Fibroblast of lung (primary cell): ENCODE measurements at regions not wholly inside any gene's neighbourhood (a gene's known extent, or its start where the extent isn't known, plus 50 kb on each side); places are given as distances from the start of the nearest gene placed in this dataset.
A peak's percentile ranks its signal among the peaks of the same experiment; 100 is the strongest.

ENCODE experiments used
- DNase-seq, 2 donors: peaks; one replicate each; pipeline versions ENCODE4 v3.0.0 to v3.0.0-alpha.2; 2010; ENCODE audit warnings: low read depth in 2 of 2
- H2AFZ ChIP-seq: 2 replicates; pipeline ENCODE4 v1.5.1; 2012; ENCODE audit warnings: low read length, control low read depth, inconsistent platforms
- H3K27ac ChIP-seq: 2 replicates; pipeline ENCODE4 v1.5.1; 2011; ENCODE audit warnings: low read length, control low read depth; ENCODE audit not compliant: insufficient read depth
- H3K27me3 ChIP-seq: 2 replicates; pipeline ENCODE4 v1.5.1; 2011; ENCODE audit warnings: mild to moderate bottlenecking, low read length; ENCODE audit not compliant: control insufficient read depth, insufficient read depth
- H3K36me3 ChIP-seq: 2 replicates; pipeline ENCODE4 v1.5.1; 2011; ENCODE audit warnings: low read length; ENCODE audit not compliant: control insufficient read depth, insufficient read depth
- H3K4me1 ChIP-seq: 2 replicates; pipeline ENCODE4 v1.5.1; 2011; ENCODE audit warnings: low read length; ENCODE audit not compliant: control insufficient read depth, insufficient read depth; ENCODE audit errors: extremely low read depth
- H3K4me2 ChIP-seq: 2 replicates; pipeline ENCODE4 v1.5.1; 2011; ENCODE audit warnings: low read length, control low read depth; ENCODE audit not compliant: insufficient read depth; ENCODE audit errors: extremely low read depth
- H3K4me3 ChIP-seq, 4 experiments: fragments of 200-600 bp in 1 of 4; sonication (generic) in 1 of 4; replicated peaks in 1 of 4; 2 replicates each; pipeline ENCODE4 v1.5.1; 2011 to 2016; ENCODE audit warnings: low read length in 4 of 4, low read depth in 3 of 4, mild to moderate bottlenecking in 3 of 4, control low read depth in 2 of 4, inconsistent platforms in 1 of 4, mixed read lengths in 1 of 4; ENCODE audit not compliant: insufficient read depth in 1 of 4; ENCODE audit errors: control extremely low read depth in 1 of 4
- H3K79me2 ChIP-seq: 2 replicates; pipeline ENCODE4 v1.5.1; 2012; ENCODE audit warnings: mild to moderate bottlenecking, low read length, inconsistent platforms; ENCODE audit not compliant: control insufficient read depth, insufficient read depth
- H3K9ac ChIP-seq: 2 replicates; pipeline ENCODE4 v1.5.1; 2011; ENCODE audit warnings: mild to moderate bottlenecking, low read length, control low read depth; ENCODE audit not compliant: insufficient read depth
- H3K9me3 ChIP-seq: 2 replicates; pipeline ENCODE4 v1.5.1; 2012; ENCODE audit warnings: low read depth, low read length; ENCODE audit not compliant: control insufficient read depth, insufficient read depth
- H4K20me1 ChIP-seq: 2 replicates; pipeline ENCODE4 v1.5.1; 2011; ENCODE audit warnings: low read length; ENCODE audit not compliant: control insufficient read depth, insufficient read depth; ENCODE audit errors: extremely low read depth
- EZH2 ChIP-seq: IDR thresholded peaks from 2 replicates; pipeline ENCODE4 v1.5.1; 2012; ENCODE audit warnings: low read length, control low read depth, mild to moderate bottlenecking; ENCODE audit errors: missing control alignments
- TF ChIP-seq, protein P1 (sequence below), 2 donors: IDR thresholded peaks in 1 of 2; conservative IDR thresholded peaks in 1 of 2; 1 replicate in 1 of 2; 2 replicates in 1 of 2; pipeline ENCODE4 v1.5.1; 2011 to 2012; ENCODE audit warnings: low read length in 2 of 2, control low read depth in 1 of 2, inconsistent platforms in 1 of 2, low read depth in 1 of 2, mild to moderate bottlenecking in 1 of 2

DNA sequence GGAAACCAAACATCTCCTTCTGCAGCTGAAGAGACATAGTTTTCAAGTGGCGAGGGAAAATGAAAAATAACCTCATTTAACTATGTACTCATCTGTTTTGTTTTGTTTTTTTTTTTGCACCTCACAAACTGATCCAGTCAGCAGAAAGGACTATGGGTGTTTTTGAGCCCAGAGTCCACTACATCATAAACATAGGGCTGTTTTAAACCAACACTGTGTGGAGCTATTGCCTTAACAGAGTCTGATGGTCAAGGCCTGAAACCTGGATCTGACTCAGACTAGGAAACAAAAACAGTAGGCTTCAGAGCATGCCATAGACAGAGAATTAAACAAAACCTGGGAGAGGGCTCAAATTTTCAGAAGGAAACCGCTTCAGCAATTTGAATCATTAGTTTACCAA lies 99.3 kb upstream of the FSHB start:
- Histone ChIP-seq H3K4me1 (no peaks in the 10 kb centered on the region), H3K27me3 (no peaks in the 10 kb centered on the region), H3K36me3 (no peaks in the 10 kb centered on the region), H3K9ac (no peak overlapping the region), H3K4me2 (no peak overlapping the region), H3K4me3 (no peak overlapping the region), H3K27ac (no peak overlapping the region), H4K20me1 (no peaks in the 10 kb centered on the region), H3K79me2 (no peaks in the 10 kb centered on the region), H2AFZ (no peak overlapping the region), H3K9me3 (no peaks in the 10 kb centered on the region)
- DNase-seq, result no peak
- no peak for TF ChIP-seq EZH2
- TF ChIP-seq, protein P1, sequence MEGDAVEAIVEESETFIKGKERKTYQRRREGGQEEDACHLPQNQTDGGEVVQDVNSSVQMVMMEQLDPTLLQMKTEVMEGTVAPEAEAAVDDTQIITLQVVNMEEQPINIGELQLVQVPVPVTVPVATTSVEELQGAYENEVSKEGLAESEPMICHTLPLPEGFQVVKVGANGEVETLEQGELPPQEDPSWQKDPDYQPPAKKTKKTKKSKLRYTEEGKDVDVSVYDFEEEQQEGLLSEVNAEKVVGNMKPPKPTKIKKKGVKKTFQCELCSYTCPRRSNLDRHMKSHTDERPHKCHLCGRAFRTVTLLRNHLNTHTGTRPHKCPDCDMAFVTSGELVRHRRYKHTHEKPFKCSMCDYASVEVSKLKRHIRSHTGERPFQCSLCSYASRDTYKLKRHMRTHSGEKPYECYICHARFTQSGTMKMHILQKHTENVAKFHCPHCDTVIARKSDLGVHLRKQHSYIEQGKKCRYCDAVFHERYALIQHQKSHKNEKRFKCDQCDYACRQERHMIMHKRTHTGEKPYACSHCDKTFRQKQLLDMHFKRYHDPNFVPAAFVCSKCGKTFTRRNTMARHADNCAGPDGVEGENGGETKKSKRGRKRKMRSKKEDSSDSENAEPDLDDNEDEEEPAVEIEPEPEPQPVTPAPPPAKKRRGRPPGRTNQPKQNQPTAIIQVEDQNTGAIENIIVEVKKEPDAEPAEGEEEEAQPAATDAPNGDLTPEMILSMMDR (conservative IDR thresholded peaks at IDR 0.05 in 1 of 2, IDR thresholded peaks at IDR 0.05 in 1 of 2; ENCODE audit: low read depth in 1 of 2, low read length in 2 of 2), result no peak

DNA sequence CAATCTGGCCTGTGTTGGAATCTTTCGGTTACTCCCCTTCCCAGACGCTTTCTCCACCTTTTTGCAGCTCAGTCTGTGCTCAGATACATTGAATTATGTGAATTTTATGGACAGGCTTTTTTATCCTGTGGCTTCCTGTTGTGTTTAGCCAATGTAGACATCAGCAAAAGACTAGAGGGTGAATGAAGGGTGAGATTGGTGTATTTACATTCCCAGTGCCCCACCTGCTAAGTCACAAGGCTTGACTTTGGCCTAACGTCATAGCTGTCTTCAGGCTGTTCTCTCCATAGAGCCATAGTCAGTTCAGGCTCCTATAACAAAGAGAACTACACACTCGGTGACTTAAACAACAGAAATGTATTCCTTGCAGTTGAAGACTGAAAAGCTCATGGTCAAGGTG lies 97.5 kb upstream of the FSHB start:
- Histone ChIP-seq H3K9ac (no peak overlapping the region), H3K4me1 (no peaks in the 10 kb centered on the region), H4K20me1 (no peaks in the 10 kb centered on the region), H2AFZ (no peak overlapping the region), H3K4me2 (no peak overlapping the region), H3K36me3 (no peaks in the 10 kb centered on the region), H3K9me3 (no peaks in the 10 kb centered on the region), H3K4me3 (no peak overlapping the region), H3K27me3 (no peaks in the 10 kb centered on the region), H3K79me2 (no peaks in the 10 kb centered on the region), H3K27ac (no peak overlapping the region)
- DNase-seq, result no peak
- TF ChIP-seq, protein P1 (conservative IDR thresholded peaks at IDR 0.05 in 1 of 2, IDR thresholded peaks at IDR 0.05 in 1 of 2; ENCODE audit: low read depth in 1 of 2, low read length in 2 of 2), result no peak

DNA sequence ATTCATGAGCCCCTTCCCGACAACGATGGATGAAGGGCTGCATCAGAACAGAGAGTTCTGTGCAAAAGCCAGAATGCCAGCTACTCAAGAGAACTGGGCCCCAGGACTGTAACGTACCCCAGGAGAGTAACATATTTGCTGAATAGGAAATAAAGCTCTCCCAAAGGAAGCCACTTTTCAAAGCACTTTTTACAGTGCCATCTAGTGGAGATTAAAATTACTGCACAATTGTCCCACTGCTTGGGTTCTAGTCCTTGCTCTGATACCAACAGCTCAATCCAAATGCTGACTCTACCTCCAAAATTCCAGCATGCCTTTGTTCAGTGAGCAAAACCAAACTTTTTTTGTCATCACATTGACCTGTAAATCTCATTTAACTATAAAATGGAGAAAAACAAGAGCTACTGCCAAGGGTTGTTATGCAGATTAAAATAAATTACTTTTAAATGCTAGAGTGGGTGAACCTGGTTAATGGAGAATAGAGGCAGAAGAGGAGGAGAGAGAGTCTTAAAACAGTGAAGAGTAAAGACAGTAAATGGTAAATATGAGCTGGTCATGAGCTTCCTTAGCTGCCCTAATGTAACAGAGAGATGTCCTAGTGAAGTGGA lies 87.6 kb upstream of the FSHB start:
- Histone ChIP-seq H3K36me3 (no peaks in the 10 kb centered on the region), H3K4me2 (no peak overlapping the region), H3K27ac (no peak overlapping the region), H3K4me3 (no peak overlapping the region), H3K9ac (no peak overlapping the region), H2AFZ (no peak overlapping the region), H3K27me3 (no peaks in the 10 kb centered on the region), H3K4me1 (no peaks in the 10 kb centered on the region), H3K79me2 (no peaks in the 10 kb centered on the region), H4K20me1 (no peaks in the 10 kb centered on the region), H3K9me3 (no peaks in the 10 kb centered on the region)
- peak; percentile 4 to 17 for DNase-seq
- TF ChIP-seq EZH2, result no peak
- TF ChIP-seq, protein P1 (conservative IDR thresholded peaks at IDR 0.05 in 1 of 2, IDR thresholded peaks at IDR 0.05 in 1 of 2; ENCODE audit: low read depth in 1 of 2, low read length in 2 of 2), result peak; percentile 50 to 63
